HG02610 (cell line): ENCODE measurements at regions not wholly inside any gene's neighbourhood (a gene's known extent, or its start where the extent isn't known, plus 50 kb on each side); places are given as distances from the start of the nearest gene placed in this dataset.

ENCODE experiments used
- ATAC-seq: cut with Tn5 transposase; IDR thresholded peaks from one replicate; pipeline ENCODE4 v1.9.1; 2021; ENCODE audit warnings: mild to moderate bottlenecking, moderate library complexity; ENCODE audit not compliant: unreplicated experiment

GRCh38 chr9:13719446-13719845 lies 440.0 kb upstream of the MPDZ start:
- ATAC-seq: no peak

GRCh38 chr9:13718539-13718938 lies 439.0 kb upstream of the MPDZ start:
- ATAC-seq: no peak

- ATAC-seq: no peak
Observed at GRCh38 chr9:13718086-13718485, 438.6 kb upstream of the MPDZ start.

GRCh38 chr9:13717322-13718054 lies 438.0 kb upstream of the MPDZ start:
- ATAC-seq: no peak

GRCh38 chr9:13716601-13717321 lies 437.3 kb upstream of the MPDZ start:
- no peak for ATAC-seq

- no peak for ATAC-seq
Observed at GRCh38 chr9:13716090-13716489, 436.6 kb upstream of the MPDZ start.

- ATAC-seq: no peak
Observed at GRCh38 chr9:13715430-13715829, 435.9 kb upstream of the MPDZ start.

GRCh38 chr9:13707612-13708576 lies 428.4 kb upstream of the MPDZ start:
- ATAC-seq: no peak

- no peak for ATAC-seq
Observed at GRCh38 chr9:13705918-13706317, 426.4 kb upstream of the MPDZ start.

- no peak for ATAC-seq
Observed at GRCh38 chr9:13705373-13705772, 425.9 kb upstream of the MPDZ start.

- no peak for ATAC-seq
Observed at GRCh38 chr9:13690595-13690994, 411.1 kb upstream of the MPDZ start.

- no peak for ATAC-seq
Observed at GRCh38 chr9:13689925-13690324, 410.4 kb upstream of the MPDZ start.

GRCh38 chr9:13688990-13689600 lies 409.6 kb upstream of the MPDZ start:
- ATAC-seq: no peak

GRCh38 chr9:13688223-13688989 lies 408.9 kb upstream of the MPDZ start:
- ATAC-seq: no peak

- ATAC-seq: no peak
Observed at GRCh38 chr9:13684656-13685055, 405.2 kb upstream of the MPDZ start.

GRCh38 chr9:13677801-13678200 lies 398.3 kb upstream of the MPDZ start:
- no peak for ATAC-seq

- ATAC-seq: no peak
Observed at GRCh38 chr9:13675638-13676000, 396.1 kb upstream of the MPDZ start.

GRCh38 chr9:13674926-13675637 lies 395.6 kb upstream of the MPDZ start:
- no peak for ATAC-seq

- no peak for ATAC-seq
Observed at GRCh38 chr9:13673348-13673747, 393.9 kb upstream of the MPDZ start.
